ENCODE measurements at regions not wholly inside any gene's neighbourhood (a gene's known extent, or its start where the extent isn't known, plus 50 kb on each side); places are given as distances from the start of the nearest gene placed in this dataset.

- Mint-ChIP-seq H3K4me1 (ENCODE audit: low read depth in 2 of 2) (no peaks in the 10 kb centered on the region), H3K4me3 (no peak overlapping the region), H3K27ac (no peak overlapping the region), H3K27me3 (peaks cover 30 to 37% of the 10 kb centered on the region in 2 donors), H3K9me3 (no peaks in the 10 kb centered on the region), H3K36me3 (ENCODE audit: insufficient read depth) (no peaks in the 10 kb centered on the region)
- ATAC-seq (replicated peaks) (no peak), DNase-seq (no peak)
Measured at GRCh38 chr4:36446275-36446674, 164.9 kb downstream of the DTHD1 start.

- Mint-ChIP-seq H3K27me3 (peaks cover 1 to 2% of the 10 kb centered on the region in 2 donors), H3K36me3 (ENCODE audit: insufficient read depth) (no peaks in the 10 kb centered on the region), H3K4me3 (no peak overlapping the region), H3K27ac (no peak overlapping the region), H3K4me1 (ENCODE audit: low read depth in 2 of 2) (no peaks in the 10 kb centered on the region), H3K9me3 (no peaks in the 10 kb centered on the region)
- ATAC-seq (replicated peaks): no peak
- no peak for DNase-seq
Measured at GRCh38 chr4:36461344-36461743, 179.9 kb downstream of the DTHD1 start.

GRCh38 chr4:36467670-36468069 is 186.3 kb downstream of the DTHD1 start:
- H3K4me3 Mint-ChIP-seq: no peak overlapping the region
- peaks cover 20 to 24% of the 10 kb centered on the region in 2 donors for H3K27me3 Mint-ChIP-seq
- H3K4me1 Mint-ChIP-seq (ENCODE audit: low read depth in 2 of 2): no peaks in the 10 kb centered on the region

GRCh38 chr4:36471903-36472302 is 190.5 kb downstream of the DTHD1 start:
- no peak overlapping the region for H3K4me3 Mint-ChIP-seq
- DNase-seq (no peak), ATAC-seq (replicated peaks) (no peak)
- H3K9me3 Mint-ChIP-seq: no peaks in the 10 kb centered on the region
- H3K36me3 Mint-ChIP-seq (ENCODE audit: insufficient read depth): no peaks in the 10 kb centered on the region
- H3K4me1 Mint-ChIP-seq (ENCODE audit: low read depth in 2 of 2): no peaks in the 10 kb centered on the region
- H3K27me3 Mint-ChIP-seq: peaks cover 20 to 35% of the 10 kb centered on the region in 2 donors
- no peak overlapping the region for H3K27ac Mint-ChIP-seq

More at GRCh38 chr4:36467670-36468069, 186.3 kb downstream of the DTHD1 start:
- no peak for DNase-seq
- Mint-ChIP-seq H3K36me3 (ENCODE audit: insufficient read depth) (no peaks in the 10 kb centered on the region), H3K9me3 (no peaks in the 10 kb centered on the region), H3K27ac (no peak overlapping the region)
- no peak for ATAC-seq (replicated peaks)

- Mint-ChIP-seq H3K27me3 (peaks cover 34 to 43% of the 10 kb centered on the region in 2 donors), H3K4me3 (no peak overlapping the region), H3K27ac (no peak overlapping the region), H3K9me3 (no peaks in the 10 kb centered on the region), H3K36me3 (ENCODE audit: insufficient read depth) (no peaks in the 10 kb centered on the region), H3K4me1 (ENCODE audit: low read depth in 2 of 2) (no peaks in the 10 kb centered on the region)
- DNase-seq (no peak), ATAC-seq (replicated peaks) (no peak)
Measured at GRCh38 chr4:36476135-36476534, 194.7 kb downstream of the DTHD1 start.

GRCh38 chr4:36477861-36478260 is 196.4 kb downstream of the DTHD1 start:
- DNase-seq (no peak), ATAC-seq (replicated peaks) (no peak)
- H3K4me1 Mint-ChIP-seq (ENCODE audit: low read depth in 2 of 2): no peaks in the 10 kb centered on the region
- H3K27ac Mint-ChIP-seq: no peak overlapping the region
- peaks cover 35 to 38% of the 10 kb centered on the region in 2 donors for H3K27me3 Mint-ChIP-seq
- H3K36me3 Mint-ChIP-seq (ENCODE audit: insufficient read depth): no peaks in the 10 kb centered on the region
- no peak overlapping the region for H3K4me3 Mint-ChIP-seq
- H3K9me3 Mint-ChIP-seq: no peaks in the 10 kb centered on the region

- H3K27ac Mint-ChIP-seq: no peak overlapping the region
Measured at GRCh38 chr4:36485885-36486284, 204.5 kb downstream of the DTHD1 start.

GRCh38 chr4:36489798-36490197 is 208.4 kb downstream of the DTHD1 start:
- DNase-seq: no peak
- H3K9me3 Mint-ChIP-seq: no peaks in the 10 kb centered on the region
- H3K36me3 Mint-ChIP-seq (ENCODE audit: insufficient read depth): no peaks in the 10 kb centered on the region
- no peaks in the 10 kb centered on the region for H3K4me1 Mint-ChIP-seq (ENCODE audit: low read depth in 2 of 2)
- ATAC-seq (replicated peaks): no peak
- H3K4me3 Mint-ChIP-seq: no peak overlapping the region
- no peak overlapping the region for H3K27ac Mint-ChIP-seq
- peaks cover 2 to 8% of the 10 kb centered on the region in 2 donors for H3K27me3 Mint-ChIP-seq

More at GRCh38 chr4:36485885-36486284, 204.5 kb downstream of the DTHD1 start:
- no peaks in the 10 kb centered on the region for H3K36me3 Mint-ChIP-seq (ENCODE audit: insufficient read depth)
- H3K4me3 Mint-ChIP-seq: no peak overlapping the region
- H3K4me1 Mint-ChIP-seq (ENCODE audit: low read depth in 2 of 2): no peaks in the 10 kb centered on the region
- no peaks in the 10 kb centered on the region for H3K9me3 Mint-ChIP-seq
- ATAC-seq (replicated peaks) (no peak), DNase-seq (no peak)
- peaks cover 0 to 13% of the 10 kb centered on the region in 2 donors for H3K27me3 Mint-ChIP-seq

GRCh38 chr4:36492041-36492440 is 210.6 kb downstream of the DTHD1 start:
- no peaks in the 10 kb centered on the region for H3K4me1 Mint-ChIP-seq (ENCODE audit: low read depth in 2 of 2)
- DNase-seq: no peak
- H3K27ac Mint-ChIP-seq: no peak overlapping the region
- H3K27me3 Mint-ChIP-seq: peaks cover 5 to 8% of the 10 kb centered on the region in 2 donors
- H3K9me3 Mint-ChIP-seq: no peaks in the 10 kb centered on the region
- no peak overlapping the region for H3K4me3 Mint-ChIP-seq
- ATAC-seq (replicated peaks): no peak
- H3K36me3 Mint-ChIP-seq (ENCODE audit: insufficient read depth): no peaks in the 10 kb centered on the region

- H3K27me3 Mint-ChIP-seq: peaks cover 5 to 8% of the 10 kb centered on the region in 2 donors
- H3K36me3 Mint-ChIP-seq (ENCODE audit: insufficient read depth): no peaks in the 10 kb centered on the region
- H3K4me1 Mint-ChIP-seq (ENCODE audit: low read depth in 2 of 2): no peaks in the 10 kb centered on the region
- H3K9me3 Mint-ChIP-seq: no peaks in the 10 kb centered on the region
- no peak overlapping the region for H3K4me3 Mint-ChIP-seq
- no peak overlapping the region for H3K27ac Mint-ChIP-seq
- DNase-seq (no peak), ATAC-seq (replicated peaks) (no peak)
Measured at GRCh38 chr4:36492590-36492989, 211.2 kb downstream of the DTHD1 start.

GRCh38 chr4:36493251-36493650 is 211.8 kb downstream of the DTHD1 start:
- Mint-ChIP-seq H3K4me3 (no peak overlapping the region), H3K4me1 (ENCODE audit: low read depth in 2 of 2) (no peaks in the 10 kb centered on the region), H3K36me3 (ENCODE audit: insufficient read depth) (no peaks in the 10 kb centered on the region), H3K27ac (no peak overlapping the region), H3K27me3 (peaks cover 5 to 8% of the 10 kb centered on the region in 2 donors), H3K9me3 (no peaks in the 10 kb centered on the region)
- DNase-seq (no peak), ATAC-seq (replicated peaks) (no peak)

GRCh38 chr4:36494016-36494415 is 212.6 kb downstream of the DTHD1 start:
- no peak overlapping the region for H3K27ac Mint-ChIP-seq
- no peak for DNase-seq
- H3K36me3 Mint-ChIP-seq (ENCODE audit: insufficient read depth): no peaks in the 10 kb centered on the region
- ATAC-seq (replicated peaks): no peak
- no peaks in the 10 kb centered on the region for H3K9me3 Mint-ChIP-seq
- no peaks in the 10 kb centered on the region for H3K4me1 Mint-ChIP-seq (ENCODE audit: low read depth in 2 of 2)
- H3K4me3 Mint-ChIP-seq: no peak overlapping the region
- H3K27me3 Mint-ChIP-seq: peaks cover 5 to 8% of the 10 kb centered on the region in 2 donors

- Mint-ChIP-seq H3K27me3 (peaks cover 5 to 8% of the 10 kb centered on the region in 2 donors), H3K27ac (no peak overlapping the region), H3K4me3 (no peak overlapping the region), H3K36me3 (ENCODE audit: insufficient read depth) (no peaks in the 10 kb centered on the region), H3K4me1 (ENCODE audit: low read depth in 2 of 2) (no peaks in the 10 kb centered on the region), H3K9me3 (no peaks in the 10 kb centered on the region)
- DNase-seq: no peak
- ATAC-seq (replicated peaks): no peak
Measured at GRCh38 chr4:36494747-36495146, 213.3 kb downstream of the DTHD1 start.

GRCh38 chr4:36502350-36502749 is 220.9 kb downstream of the DTHD1 start:
- H3K27me3 Mint-ChIP-seq: peaks cover 4 to 18% of the 10 kb centered on the region in 2 donors
- H3K4me3 Mint-ChIP-seq: no peak overlapping the region
- no peaks in the 10 kb centered on the region for H3K4me1 Mint-ChIP-seq (ENCODE audit: low read depth in 2 of 2)
- H3K27ac Mint-ChIP-seq: no peak overlapping the region
- DNase-seq (no peak), ATAC-seq (replicated peaks) (no peak)
- H3K9me3 Mint-ChIP-seq: peaks cover 0 to 1% of the 10 kb centered on the region in 2 donors
- H3K36me3 Mint-ChIP-seq (ENCODE audit: insufficient read depth): no peaks in the 10 kb centered on the region

GRCh38 chr4:36508394-36508793 is 227.0 kb downstream of the DTHD1 start:
- DNase-seq: no peak
- Mint-ChIP-seq H3K27me3 (peaks cover 15 to 20% of the 10 kb centered on the region in 2 donors), H3K36me3 (ENCODE audit: insufficient read depth) (no peaks in the 10 kb centered on the region), H3K9me3 (peaks cover 0 to 3% of the 10 kb centered on the region in 2 donors), H3K27ac (no peak overlapping the region), H3K4me3 (no peak overlapping the region), H3K4me1 (ENCODE audit: low read depth in 2 of 2) (no peaks in the 10 kb centered on the region)
- no peak for ATAC-seq (replicated peaks)

Measured in effector memory CD8-positive, alpha-beta T cell (primary cell).